ENCODE measurements at regions not wholly inside any gene's neighbourhood (a gene's known extent, or its start where the extent isn't known, plus 50 kb on each side); places are given as distances from the start of the nearest gene placed in this dataset.

DNA sequence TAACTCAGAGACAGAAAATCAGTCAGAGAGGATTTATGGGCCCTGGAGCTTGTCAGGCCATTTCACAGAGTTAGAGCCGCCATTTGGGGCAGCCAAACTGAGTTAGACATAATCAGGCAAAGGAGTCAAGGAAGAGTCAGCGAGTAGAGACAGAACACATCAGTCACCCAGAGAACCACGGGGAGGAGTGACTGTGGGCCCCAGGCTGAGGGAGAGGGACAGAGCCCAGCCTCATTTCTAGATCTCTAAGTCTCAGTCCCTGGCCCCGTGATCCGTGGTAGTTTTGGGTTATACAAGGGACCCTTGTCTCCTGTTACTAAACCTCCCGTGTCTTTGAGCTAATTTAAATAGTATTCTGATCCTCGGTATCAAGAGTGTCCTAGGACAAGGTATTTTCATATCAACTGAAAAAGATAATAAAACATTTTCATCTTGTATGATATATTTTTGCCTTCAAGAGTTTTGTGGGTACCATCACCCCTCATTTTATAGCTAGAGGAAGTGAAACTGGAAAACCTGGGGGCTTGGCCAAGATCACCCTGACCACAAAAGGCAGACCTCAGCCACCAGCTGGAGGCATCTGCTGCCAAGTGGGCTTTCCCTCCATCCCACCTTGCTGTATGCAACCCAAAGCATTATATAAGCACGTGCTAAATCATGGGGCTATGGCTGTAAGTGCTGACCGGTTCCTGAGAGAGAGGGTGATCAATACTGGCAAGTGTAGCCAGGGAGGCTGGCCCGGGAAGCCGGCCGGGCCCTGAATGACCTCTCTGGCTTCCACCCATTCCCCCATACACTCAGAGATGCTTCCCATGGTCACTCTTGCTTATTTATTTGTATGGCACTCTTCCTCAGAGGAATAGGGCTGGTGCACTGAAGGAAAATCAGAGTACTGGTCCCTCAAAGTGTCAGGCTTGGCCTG is 204.1 kb downstream of the BCOR start:
- no peak for DNase-seq (ENCODE audit: low read depth)

DNA sequence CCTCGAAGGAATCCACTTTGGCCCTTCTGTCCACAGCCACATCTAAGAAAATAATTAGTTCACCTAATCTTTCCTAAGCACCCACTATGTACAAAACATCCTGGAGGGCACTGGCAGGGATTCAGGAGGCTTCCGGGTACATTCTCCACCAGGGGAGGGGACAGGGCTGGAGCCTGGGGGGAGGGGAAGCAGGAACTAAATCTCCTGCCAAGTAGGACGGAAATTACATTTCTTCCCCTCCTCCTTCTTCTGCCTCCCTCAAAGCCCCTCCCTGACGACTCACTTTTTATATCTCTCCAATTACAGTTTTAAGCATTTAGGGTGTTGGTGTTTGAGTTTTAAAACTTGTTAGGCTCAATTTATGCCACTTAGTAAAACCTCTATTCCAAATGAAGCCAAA is 203.1 kb downstream of the BCOR start:
- no peak for DNase-seq (ENCODE audit: low read depth)

DNA sequence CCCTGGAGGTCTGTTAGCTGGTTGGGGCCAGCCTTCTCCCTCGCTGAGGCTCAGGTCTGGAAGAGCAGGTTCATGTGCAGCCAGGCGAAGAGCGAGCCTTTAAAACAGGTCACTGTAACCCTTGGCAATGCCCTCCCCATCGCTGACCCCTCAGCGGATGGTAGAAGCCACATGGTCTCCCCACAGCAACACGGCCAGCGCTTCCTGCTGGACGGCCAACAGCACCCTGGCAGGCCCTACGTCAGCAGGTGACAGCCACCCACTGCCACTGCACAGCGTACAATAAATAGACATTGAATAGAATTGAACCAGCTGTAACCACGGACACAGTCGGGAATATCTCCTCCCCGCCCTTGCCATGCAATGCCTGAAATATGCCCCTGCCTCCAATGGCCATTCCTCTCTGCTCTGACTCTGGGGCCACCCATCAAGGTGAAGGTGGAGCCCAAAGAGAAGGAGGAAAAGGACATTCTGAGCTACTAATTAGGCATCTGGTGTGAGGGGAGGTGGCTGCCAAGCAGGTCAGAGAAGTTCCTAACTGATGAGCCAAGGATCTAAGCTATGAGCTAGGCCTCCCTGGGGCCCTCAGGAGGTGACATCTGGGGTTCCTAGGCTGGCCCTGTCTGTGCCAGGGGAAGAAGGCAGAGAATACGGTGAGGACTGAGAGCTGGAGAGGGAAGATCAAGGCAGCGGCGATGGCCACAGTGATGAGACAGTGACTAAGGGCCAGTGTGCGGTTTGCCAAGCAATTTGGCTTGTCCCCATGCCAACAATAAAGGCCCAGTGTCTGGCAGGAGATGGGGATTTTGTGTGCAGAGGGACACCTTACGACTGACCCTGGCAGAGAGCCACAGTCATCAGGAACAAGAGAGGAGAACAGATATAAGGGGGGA is 202.3 kb downstream of the BCOR start:
- DNase-seq (ENCODE audit: low read depth), result no peak

DNA sequence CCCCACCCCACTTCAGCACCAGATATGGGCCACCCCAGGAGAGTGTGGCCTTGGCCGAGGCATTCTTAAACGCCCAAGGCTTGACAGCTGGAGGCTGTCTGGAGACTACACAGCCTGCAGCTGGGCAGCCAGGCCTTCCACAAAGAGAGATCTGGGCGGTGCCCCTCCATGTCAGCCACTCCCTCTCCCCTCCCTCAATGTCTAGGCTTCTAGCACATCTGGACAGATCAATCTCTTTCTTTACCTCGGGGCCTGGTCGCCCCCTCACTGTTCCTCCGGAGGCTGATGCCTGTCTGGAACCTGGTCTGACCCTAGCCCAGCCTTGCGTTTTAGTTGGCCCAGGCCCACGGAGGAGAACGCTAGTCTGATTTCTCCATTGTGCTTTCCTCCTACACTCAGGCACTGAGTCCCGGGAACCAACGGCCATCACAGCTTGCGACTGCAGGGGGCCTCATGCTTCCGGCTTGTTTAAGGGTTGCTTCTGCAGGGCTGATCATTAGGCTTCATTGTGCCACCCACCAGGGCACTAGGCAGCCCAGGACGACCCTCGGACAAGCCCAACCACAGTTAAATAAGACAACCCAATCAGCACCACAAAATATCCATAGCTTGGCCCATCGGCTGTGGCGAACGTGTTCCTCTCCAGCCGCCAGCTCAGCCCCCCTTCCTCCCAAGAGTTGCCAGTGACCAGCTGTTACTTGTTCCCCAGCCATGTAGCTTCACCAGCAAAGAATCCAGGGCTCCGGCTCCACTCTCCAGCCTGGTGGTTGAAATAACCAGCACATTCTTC is 200.6 kb downstream of the BCOR start:
- no peak for DNase-seq (ENCODE audit: low read depth)

DNA sequence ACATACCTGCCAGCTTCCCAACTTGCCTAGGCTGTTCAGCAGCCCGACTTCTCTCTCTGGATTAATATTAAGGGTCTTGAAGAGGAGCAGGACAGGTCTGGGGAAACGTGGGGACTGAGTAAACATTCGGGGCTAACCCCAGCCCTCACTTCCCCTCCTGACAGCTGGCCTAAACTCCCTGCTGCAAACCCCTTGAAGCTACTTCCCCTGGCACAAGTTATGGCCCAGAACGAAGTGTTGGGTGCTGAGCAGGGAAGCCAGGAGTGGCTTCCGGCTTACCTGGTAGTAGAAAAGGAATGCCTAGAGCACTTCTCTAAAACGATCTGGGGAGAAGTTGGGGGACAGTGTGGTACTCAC is 200.0 kb downstream of the BCOR start:
- no peak for DNase-seq (ENCODE audit: low read depth)

DNA sequence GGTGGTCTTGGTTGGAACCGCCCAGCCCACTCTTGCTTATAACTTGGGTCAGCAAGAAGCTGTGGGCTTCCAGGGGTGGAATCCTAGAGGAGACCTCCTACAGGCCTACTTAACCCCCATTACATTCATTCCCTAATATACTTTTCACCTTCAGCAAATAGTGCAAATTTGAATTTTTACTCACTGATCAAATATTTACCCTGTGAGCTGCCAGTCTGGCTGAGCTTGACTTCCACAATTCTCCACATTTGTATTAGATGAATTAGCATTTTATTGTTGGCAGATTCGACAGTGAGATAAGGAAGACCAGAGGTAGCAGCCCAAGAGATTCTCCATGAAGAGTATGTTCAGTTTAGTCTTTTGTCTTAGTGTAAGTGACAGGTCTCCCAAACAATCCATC is 199.6 kb downstream of the BCOR start:
- DNase-seq (ENCODE audit: low read depth), result no peak

DNA sequence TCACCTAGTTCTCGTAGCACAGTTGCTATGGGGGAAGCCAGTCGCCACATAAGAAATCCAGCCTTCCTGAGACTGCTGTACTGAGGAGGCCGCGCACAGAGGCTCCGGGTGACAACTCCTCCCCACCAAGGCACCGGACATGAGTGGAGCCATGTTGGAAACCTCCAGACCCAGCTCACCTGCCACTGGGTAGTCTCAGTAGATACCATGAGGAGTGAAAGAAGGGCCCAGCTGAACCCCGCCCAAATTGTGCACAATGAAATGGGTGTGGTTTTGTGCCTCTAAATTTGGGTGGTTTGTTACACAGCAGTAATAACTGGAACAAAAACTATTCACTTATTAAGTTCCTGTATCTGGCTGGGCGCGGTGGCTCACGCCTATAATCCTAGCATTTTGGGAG is 198.7 kb downstream of the BCOR start:
- no peak for DNase-seq (ENCODE audit: low read depth)

DNA sequence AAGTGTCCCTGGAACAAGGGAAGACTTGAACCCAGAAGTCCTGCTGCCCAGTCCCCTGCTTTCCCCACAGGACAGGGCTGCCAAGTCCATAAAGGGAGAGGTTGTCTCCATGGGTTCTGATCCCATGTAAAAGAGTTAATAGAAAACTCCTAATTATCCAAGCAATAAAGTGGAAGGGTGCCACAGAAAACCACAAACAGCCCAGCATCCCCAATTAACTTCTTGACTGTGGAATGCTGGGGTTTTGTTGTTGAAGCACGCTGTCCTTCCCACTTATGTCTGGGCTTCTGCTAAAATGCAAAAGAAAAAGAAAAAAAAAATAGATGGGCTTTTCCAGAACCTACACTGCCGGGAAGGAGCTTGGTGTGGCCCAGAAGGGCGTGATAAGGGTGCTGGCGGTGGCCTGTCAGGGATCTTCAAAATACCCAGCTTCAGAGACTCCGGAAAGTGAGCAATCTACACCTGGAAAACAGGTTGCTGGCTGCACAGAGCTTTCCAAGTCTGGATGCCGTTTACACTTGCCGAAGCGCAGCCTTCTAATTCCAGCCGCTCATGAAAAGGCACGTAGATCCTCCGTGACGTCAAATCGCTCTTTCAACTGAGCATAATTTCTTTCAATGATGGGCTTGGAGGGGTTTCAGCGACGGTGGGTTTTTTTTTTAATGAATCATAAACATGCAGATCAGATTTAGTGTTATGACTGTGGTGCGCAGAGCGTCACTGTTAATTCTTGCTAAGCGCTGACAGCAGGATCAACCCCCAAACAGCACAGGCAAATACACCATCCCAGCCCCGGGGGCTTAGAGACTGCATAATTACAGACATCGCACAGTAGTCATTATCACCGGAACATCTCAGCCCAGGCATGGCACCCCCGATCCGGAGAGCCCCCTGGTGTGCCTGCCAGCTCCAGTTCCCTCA is 197.6 kb downstream of the BCOR start:
- DNase-seq (ENCODE audit: low read depth), result no peak

DNA sequence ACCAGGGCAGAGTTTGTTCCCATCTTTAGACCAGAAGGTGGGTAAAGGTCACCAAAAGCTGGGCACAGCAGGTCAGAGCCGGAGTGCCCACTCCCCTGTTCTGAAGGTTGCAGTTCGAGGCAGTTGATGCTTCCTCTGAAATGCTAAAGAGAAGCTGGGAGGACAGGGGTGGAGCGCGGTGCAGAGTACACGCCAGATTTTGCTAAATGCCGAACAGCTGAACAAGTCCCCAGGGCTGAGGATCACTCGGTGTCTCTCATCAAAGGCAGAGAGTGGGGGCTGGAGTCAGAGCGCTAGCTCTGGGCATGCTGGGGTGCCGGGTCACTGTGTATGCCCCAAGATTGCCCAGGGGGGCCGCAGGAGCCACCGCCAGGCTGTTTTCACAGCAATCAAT is 197.0 kb downstream of the BCOR start:
- no peak for DNase-seq (ENCODE audit: low read depth)

DNA sequence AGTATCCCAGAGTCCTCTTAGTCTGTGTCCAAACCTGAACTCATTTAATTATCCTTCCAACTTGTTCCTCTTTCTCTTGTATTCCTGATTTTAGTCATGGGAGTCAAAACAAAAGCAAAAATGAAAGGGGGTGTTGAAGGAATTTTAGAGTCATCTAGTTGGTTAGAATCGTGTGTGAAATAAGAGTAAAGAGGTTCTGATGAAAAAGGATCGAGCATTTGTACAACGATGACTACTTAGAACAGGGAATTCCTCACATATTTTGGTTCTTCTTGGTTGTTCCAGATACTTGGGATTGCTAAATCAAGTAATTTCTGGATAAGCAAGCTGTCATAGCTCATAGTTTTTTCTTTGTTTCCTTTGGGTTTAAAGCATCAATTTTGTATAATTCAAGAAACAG is 194.4 kb downstream of the BCOR start:
- DNase-seq (ENCODE audit: low read depth), result no peak

DNA sequence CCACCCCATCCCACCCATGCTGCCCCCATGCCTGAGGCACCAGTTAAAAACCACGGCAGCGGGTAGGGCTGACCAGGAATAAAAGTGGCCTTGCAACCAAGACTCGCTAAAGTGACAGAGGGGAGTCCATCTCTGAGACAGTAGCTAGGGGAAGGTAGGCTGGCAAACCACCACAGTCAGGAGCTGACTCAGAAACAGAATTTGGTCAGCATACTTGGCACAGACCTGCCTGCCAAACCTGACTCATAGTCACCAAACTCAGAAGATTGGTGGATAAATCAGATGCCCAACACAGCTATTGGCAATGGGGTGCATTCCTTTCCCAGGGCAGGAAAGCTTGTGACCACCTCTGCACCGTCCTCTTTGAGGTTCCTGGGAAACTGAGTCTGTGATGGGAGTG is 193.8 kb downstream of the BCOR start:
- DNase-seq (ENCODE audit: low read depth), result no peak

DNA sequence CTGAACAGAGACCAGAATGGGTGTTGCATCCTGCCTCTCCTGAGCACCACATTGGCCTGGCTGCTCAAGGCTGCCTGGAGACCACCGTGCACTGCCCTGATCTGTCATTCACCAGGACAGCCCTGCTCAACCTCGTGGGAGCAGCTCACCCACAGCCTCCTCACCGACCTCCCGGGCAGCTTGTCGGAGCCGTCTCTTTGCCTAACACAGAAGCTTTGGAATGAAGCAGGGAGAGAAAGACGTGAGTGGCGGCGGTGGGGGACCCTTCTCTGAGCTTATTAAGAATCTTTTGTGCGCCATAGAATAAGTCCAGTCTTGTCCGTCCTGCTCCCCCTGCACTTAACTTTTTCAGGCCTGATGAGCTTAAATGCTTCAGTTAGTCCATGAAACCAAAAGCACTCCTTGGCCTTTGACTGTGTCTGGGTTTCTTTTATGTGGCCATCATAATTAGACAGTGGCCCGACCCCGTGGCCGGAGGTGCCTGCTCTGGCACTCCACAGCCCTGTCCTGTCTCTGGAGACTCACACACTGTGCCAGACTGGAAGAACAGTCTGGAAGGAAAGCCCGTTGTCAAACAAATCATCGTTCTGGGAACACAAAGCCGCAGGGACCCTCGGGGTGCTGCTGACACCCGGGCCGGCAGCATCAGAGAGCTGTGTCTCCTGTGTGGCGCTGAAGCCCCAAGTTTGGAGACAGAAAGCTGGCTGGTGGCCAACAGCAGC is 192.8 kb downstream of the BCOR start:
- DNase-seq (ENCODE audit: low read depth), result no peak

DNA sequence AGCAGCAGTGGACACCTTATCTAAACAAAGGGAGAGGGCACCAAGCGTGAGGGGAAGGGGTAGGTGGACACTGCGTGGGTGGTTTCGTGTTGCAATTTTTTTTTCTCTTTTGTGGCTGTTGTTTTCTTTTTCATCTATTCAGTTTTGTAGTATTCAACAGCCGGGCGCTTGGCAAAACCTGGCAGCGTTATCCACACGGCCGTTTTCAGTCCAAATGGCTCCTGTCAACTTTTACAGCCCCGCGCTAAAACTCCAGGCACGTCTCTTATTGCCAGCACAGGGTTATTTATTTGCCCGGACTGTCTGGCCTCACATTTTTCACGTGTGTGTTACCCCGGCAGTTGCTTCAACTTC is 192.2 kb downstream of the BCOR start:
- no peak for DNase-seq (ENCODE audit: low read depth)

DNA sequence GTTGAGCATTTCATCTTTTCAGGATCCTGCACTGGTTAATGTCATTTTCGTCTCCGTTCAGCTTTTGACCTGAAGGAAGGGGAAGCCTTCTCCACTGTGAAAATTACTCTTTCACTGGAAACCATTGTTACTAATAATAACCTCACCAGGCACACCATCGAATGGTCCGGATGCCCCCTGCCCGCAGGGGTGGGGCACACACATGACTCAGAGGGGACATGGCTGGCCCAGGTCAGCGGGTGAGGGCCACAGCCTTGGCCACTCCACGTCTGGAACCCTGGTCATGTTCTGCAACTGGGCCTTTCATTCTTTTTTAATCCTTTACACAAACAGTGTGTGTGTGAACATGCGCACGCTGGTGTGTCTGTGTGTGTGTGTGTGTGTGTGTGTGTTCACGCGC is 191.8 kb downstream of the BCOR start:
- no peak for DNase-seq (ENCODE audit: low read depth)

DNA sequence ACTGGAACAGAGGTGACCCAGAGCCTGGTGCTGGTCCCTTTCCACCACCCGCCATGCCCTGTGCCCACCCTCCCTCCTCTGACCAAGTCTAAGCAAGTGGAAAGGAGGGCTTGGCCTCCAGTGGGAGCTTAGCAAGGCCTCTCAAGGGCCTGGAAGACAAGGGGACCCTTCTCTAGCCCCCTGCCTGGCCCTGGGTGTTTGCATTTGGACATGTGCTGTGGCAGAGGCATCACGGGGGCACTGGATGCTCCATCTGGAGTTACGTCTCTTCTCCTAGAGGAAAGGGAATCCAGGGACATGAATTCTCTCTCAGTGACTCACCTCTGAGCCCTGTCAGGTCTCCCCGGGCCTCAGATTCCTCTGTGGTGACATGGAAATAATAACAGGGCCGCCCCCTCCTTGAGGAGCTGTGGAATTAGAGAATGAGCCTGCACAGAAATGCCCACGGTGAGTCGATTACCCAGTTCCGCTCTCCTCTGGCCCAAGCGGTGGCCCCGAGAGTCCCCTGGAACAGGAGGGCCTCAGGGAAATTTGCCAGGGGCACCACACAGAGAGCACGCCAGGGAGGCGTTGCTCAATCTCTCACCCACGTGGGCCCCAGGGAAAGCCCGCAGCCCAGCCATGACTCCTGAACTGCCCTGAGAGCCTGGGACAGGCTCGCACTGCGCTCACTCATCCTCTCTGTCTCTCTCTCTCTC is 189.6 kb downstream of the BCOR start:
- no peak for DNase-seq (ENCODE audit: low read depth)

DNA sequence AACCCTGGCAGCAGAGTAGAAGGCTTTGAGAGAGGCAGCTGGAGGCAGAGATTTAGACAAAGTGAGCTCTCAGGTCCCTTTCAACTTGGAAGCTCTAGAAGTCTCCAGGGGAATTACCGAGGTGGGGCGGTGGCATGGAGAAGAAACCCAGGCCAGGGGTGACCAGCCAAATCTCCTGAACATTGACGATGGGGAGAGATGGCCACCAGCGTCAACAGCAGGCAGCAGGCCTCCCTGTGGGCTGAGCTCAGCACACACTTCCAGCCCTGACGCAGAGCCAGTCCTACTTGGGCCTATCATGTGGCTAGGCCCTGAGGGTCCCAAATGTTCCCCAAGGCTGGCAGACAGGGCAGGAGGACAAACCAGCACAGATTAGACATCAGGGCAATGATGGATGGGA is 187.8 kb downstream of the BCOR start:
- DNase-seq (ENCODE audit: low read depth), result no peak

DNA sequence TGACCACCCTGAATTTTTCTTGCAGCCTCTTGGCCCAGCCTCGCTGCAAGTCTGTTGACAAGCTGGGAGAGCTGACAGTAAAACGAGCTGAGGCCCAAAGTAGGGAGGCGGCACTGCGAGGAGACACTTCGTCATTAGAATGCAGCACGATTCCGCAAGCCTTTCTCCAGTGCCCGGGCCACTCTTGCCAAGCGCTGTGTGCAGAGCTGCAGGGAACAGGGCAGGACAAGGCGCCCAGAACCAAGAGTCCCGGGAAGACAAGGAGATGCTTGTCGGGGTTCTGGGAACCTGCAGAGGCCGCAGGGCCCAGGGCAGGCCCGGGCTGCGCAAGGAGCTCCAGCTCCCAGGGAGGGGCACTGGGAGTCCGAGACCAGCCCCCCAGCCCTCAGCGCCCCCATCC is 187.1 kb downstream of the BCOR start:
- no peak for DNase-seq (ENCODE audit: low read depth)

DNA sequence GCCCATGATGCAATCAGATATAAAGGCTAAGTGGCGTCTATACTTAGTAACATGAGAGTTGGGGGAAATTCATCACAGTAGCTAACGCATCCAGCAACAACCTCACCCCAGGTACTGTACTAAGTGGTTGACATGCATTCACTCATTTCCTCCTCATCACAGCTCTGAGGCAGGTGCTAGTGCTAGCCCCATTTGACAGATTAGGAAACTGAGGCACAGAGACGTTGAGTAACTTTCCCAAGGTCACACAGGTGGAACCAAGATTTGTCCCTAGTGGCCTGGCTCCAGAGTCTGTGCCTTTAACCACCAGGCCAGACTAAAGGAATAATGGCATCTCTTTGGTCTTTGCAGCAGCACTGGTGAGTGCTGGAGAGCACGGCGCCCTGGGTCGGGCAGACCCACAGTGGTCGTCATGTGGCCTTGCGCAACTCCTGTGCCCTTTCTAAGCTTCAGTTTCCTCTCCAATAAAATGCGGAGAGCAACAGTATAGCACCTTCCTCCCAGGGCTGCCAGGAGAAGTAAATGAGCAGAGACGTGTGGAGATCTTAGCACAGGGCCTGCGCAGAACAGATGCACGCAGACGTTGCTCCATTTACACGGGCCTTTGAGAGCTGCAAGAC is 186.4 kb downstream of the BCOR start:
- DNase-seq (ENCODE audit: low read depth), result no peak

DNA sequence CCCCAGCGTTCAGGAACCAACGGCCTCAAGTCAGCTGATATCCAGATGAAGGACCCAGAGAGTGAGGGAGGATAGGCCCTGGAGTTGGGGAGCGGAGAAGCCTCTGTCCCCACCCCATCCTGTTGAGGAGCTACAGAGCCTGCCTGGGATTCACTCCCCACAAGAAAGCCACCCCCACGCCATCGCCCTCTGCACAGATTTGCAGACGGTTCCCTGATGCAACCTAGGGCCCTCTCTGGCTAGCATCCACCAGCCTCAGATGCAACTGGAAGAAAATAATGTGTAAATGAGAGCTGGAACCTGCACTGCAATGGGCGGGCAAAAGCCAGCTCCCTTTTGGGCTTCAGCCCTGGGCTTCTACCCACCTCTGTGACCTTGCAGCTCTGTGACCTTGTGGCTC is 185.6 kb downstream of the BCOR start:
- DNase-seq (ENCODE audit: low read depth), result no peak

DNA sequence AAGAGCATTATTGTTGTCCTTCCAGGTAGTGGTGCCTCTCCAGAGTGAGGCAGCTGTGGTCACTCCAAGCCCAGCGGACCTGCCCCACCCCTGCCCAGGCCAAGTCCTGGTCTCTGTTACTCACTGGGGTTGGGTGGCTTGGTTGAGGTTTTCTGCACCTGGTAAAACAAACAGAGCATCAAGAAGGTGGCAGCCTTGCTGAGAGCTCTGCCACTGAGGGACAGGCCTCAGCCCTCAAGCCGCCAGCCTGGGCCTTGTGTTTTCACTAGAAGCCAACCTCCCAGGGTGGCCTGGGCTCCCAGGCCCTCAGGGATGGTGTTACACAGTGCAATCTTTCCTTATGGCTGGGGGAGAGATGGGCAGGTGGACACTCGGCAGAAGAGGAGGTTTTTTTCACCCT is 182.7 kb downstream of the BCOR start:
- DNase-seq (ENCODE audit: low read depth), result no peak
